RWPE1 (cell line): ENCODE measurements at regions not wholly inside any gene's neighbourhood (a gene's known extent, or its start where the extent isn't known, plus 50 kb on each side); places are given as distances from the start of the nearest gene placed in this dataset.

Source experiments
- CTCF ChIA-PET: fragments of 350-600 bp; sonication (Branson Sonifier 250); formaldehyde crosslinking; extraction: SDS; loops from one replicate; lab custom pipeline; 2021; lab: Yijun Ruan, JAX
- POLR2A ChIA-PET: fragments of 400-600 bp; formaldehyde crosslinking; extraction: SDS; loops from one replicate; lab custom pipeline; 2020; ENCODE audit warnings: antibody characterized with exemption; ENCODE audit not compliant: low non-redundant PET; lab: Yijun Ruan, JAX
- DNase-seq: peaks from one replicate; pipeline ENCODE4 v3.0.0; 2012; ENCODE audit warnings: low spot score
- H3K27ac ChIP-seq: fragments of 450-650 bp; 2 replicates; pipeline ENCODE4 v1.5.1; 2017
- TF ChIP-seq, protein P1 (sequence below): fragments of 450-650 bp; conservative IDR thresholded peaks from 2 replicates; pipeline ENCODE4 v1.5.1; 2017; ENCODE audit warnings: low read depth, mild to moderate bottlenecking

DNA sequence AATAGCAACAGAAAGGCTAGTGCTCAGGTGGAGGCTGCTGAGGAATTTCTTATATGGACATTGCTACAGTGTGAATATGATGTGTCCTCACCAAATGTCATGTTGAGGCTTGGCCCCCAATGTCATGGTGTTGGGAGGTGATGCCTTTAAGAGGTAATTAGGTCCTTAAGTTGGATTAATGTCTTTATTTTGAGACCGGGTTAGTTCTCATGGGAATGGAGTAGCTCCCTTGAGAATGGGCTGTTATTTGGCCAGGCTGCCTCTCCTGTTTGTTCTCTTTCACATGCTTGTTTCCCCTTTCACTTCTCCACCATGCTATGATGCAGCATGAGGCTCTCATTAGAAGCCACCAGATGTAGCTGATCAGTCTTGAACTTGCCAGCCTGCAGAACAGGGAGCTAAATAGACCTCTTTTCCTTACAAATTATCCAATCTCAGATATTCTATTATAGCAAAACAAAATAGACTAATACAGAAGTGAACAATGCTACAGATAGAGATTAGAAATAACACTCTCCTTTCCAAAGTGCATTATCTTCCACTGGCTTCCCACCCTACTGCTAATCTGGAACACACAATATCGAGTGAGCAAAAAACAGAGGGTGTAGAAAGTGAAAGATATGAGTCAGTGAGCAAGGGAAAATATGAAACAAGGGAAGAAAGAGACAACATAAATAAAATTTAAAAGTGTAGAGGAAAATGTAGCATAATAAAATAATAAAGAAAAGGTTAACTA lies 160.2 kb downstream of the NTMT2 start:
- H3K27ac ChIP-seq: no peak overlapping the region
- ChIA-PET POLR2A (no interaction called here), CTCF (interaction anchor here (0.6 kb wide), 1 partner anchor 360 kb away, joined by 3 read pairs; no protein-coding TSS in a partner anchor)
- TF ChIP-seq, protein P1, sequence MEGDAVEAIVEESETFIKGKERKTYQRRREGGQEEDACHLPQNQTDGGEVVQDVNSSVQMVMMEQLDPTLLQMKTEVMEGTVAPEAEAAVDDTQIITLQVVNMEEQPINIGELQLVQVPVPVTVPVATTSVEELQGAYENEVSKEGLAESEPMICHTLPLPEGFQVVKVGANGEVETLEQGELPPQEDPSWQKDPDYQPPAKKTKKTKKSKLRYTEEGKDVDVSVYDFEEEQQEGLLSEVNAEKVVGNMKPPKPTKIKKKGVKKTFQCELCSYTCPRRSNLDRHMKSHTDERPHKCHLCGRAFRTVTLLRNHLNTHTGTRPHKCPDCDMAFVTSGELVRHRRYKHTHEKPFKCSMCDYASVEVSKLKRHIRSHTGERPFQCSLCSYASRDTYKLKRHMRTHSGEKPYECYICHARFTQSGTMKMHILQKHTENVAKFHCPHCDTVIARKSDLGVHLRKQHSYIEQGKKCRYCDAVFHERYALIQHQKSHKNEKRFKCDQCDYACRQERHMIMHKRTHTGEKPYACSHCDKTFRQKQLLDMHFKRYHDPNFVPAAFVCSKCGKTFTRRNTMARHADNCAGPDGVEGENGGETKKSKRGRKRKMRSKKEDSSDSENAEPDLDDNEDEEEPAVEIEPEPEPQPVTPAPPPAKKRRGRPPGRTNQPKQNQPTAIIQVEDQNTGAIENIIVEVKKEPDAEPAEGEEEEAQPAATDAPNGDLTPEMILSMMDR: no peak
- DNase-seq: no peak

DNA sequence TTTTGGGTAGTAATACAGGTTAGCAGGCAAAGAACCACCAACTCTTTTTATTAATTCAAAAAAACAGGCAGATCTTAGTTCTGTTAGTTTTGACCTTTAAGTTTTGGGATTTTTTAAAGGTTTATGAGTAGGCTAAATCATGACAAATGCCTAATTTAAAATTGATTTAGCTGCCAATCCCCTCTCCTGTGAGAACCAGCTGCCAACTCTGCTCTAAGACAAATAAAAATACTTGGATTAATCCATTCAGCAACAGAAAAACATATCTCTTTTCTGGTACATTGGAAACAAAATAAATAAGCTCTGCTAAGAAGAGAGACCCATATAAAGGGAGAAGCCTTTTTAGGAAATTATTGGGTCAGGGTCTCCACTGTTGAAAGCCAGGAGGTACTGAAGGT lies 160.8 kb downstream of the NTMT2 start:
- no peak overlapping the region for H3K27ac ChIP-seq
- POLR2A ChIA-PET: no interaction called here
- TF ChIP-seq, protein P1: no peak
- no peak for DNase-seq
- CTCF ChIA-PET: no interaction called here

DNA sequence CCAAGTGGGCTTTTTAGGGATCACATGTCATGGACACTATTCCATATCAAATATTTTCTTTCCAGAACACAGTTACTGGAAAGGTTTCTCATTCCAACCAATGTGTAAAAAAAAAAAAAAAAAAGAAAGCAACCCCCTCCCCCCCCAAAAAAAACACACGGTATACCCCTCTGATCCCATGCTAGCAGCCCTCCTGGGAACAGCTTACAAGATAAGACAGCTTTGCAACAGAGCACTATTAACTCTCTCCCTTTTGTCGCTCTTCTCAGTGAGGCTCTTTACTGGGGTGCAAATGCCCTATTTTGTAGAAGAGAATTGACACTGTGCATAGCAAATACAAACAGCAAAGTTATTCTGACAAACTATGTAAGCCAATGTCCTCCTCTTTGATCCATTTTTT lies 161.2 kb downstream of the NTMT2 start:
- POLR2A ChIA-PET: no interaction called here
- TF ChIP-seq, protein P1: no peak
- no peak for DNase-seq
- H3K27ac ChIP-seq: no peak overlapping the region
- CTCF ChIA-PET: no interaction called here

DNA sequence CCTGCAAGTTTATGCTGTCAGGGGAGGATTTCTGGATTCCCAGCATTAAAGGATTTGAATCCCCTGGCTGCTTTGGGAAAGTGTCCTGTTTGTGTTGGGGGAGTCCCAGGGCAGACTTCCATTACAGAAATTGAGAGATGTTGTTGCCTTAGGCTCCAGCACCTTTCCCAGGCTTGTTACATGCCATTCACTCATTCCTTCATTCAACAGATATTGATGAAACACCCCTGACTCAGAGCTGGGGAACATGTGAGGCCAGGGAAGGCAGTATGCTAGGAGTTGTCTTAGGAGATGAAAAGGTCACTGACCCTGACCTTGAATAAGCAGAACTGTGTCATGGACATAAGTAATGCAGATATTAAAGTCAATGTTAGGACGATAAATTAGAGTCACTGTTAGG lies 161.7 kb downstream of the NTMT2 start:
- no peak overlapping the region for H3K27ac ChIP-seq
- ChIA-PET POLR2A (no interaction called here), CTCF (no interaction called here)
- TF ChIP-seq, protein P1: no peak
- no peak for DNase-seq

DNA sequence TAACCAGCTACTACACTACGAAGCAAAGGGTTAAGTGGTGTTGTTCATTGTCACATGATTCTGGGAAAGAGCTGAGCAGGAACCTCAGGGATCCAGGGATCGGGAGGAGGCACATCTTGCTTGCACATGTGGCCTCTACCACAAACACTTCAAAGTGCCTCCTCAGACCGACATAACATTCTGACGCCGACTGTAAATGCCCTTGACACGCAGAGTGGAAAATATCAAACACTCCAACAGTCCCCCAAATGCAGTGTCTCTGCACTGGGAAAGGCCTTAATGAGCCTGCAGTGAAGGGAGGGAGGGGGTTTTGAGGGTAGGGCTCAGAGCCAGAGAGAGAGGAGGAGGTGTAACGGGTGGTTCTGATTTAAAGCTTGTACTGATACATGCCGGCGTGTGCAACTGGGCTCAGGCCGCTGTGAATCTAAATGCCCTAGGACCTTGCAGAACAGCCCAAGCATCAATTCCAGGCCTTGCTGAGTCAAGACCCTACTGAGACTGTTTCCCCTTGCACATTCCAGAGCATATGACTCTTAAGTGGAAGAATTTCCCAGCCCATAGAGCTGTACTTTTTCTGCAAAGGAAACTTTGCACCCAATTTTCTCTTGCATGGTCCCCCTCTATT lies 163.7 kb downstream of the NTMT2 start:
- no peak overlapping the region for H3K27ac ChIP-seq
- ChIA-PET POLR2A (no interaction called here), CTCF (no interaction called here)
- TF ChIP-seq, protein P1: no peak
- DNase-seq: no peak

DNA sequence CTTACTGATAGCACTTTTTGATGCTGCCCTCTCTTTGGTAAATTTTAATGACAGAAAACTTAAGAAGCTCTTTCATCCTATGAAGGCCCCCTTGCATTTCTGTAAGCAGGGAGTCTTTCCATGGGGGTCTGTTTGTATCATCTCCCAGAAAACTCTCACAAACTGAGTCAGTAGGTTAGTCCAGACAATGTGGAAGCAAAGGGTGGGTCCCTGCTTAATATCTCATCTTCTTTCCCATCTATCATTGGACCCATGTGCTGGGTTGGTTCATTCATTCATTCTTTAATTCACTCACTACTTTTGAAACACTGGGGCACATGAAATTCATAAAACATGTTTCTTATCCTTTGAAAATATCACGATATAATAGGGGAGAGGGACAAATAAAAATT lies 164.3 kb downstream of the NTMT2 start:
- ChIA-PET CTCF (no interaction called here), POLR2A (no interaction called here)
- no peak for DNase-seq
- TF ChIP-seq, protein P1: no peak
- H3K27ac ChIP-seq: no peak overlapping the region
